Left kidney (tissue), 1 donor: ENCODE measurements at regions not wholly inside any gene's neighbourhood (a gene's known extent, or its start where the extent isn't known, plus 50 kb on each side); places are given as distances from the start of the nearest gene placed in this dataset.
"Not testable (repeated sequence)": the region's sequence is repeated elsewhere in the genome, so short reads cannot be mapped to it uniquely, and the experiment has no call there.

Experiments
- DNase-seq: peaks from one replicate; pipeline ENCODE4 v3.0.0-alpha.2; 2013

DNA sequence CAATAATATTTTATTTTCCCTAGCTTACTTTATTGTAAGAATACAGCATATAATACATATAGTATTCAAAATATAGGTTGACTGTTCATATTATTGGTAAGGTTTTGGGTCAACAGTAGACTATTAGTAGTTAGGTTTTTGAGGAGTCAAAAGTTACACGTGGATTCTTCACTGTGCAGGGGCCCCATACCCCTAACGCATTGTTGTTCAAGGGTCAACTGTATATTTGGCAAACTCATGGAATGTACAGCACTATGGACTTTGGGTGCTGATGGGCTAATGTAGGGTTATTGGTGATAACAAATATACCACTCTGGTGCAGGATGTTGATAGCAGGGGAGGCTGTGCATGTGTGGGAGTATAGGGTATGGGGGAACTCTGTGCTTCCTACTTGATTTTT lies 397.2 kb downstream of the BCKDHB start:
- DNase-seq: no peak

DNA sequence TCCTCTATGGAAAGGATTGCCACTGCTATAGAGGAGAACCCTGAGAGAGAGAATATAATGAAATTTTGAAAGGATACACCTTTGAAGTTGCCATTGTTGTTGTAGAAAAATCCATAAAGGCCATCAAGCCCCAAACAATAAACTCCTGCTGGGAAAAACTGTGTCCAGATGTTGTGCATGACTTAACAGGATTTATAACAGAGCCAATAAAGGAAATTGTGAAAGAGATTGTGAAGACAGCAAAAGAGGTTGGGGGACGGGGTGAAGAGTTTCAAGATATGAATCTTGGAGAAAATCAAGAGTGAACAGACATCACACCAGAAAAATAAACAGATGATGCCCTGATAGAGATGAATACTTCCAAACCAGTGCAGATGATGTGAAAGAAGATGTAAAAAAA lies 396.4 kb downstream of the BCKDHB start:
- no peak for DNase-seq

DNA sequence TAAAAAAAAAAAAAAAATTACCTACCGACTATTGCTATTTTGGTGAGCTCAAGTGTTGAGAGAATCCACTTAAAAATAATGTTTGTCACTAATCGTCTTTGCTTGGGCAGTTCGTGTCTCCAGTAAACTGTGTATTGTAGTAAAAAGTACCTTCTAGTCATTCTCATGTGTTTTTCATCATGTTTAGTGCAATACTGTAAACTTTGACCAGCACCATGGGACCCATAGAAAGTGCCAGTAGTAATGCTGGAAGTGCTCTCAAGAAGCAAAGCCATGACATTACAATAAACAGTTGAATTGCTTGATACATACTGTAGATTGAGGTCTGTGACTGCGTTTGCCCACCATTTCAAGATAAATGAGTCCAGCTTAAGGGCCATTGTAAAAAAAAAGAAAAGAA lies 395.2 kb downstream of the BCKDHB start:
- DNase-seq: no peak

DNA sequence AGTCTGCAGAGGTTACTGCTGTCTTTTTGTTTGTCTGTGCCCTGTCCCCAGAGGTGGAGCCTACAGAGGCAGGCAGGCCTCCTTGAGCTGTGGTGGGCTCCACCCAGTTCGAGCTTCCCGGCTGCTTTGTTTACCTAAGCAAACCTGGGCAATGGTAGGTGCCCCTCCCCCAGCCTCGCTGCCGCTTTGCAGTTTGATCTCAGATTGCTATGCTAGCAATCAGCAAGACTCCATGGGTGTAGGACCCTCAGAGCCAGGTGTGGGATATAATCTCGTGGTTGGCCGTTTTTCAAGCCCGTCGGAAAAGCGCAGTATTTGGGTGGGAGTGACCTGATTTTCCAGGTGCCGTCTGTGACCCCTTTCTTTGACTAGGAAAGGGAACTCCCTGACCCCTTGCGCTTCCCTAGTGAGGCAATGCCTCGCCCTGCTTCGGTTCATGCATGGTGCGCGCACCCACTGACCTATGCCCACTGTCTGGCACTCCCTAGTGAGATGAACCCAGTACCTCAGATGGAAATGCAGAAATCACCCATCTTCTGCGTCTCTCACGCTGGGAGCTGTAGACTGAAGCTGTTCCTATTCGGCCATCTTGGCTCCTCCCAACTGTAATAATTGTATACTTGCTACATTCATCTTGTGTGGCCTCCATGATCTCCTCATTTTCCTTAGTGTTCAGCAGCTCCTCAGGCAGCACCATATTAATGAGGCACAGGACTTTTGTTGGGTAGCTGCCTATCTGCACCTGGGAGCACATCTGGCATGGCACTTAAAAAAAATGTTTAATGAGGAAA lies 391.4 kb downstream of the BCKDHB start:
- not testable (repeated sequence) for DNase-seq

DNA sequence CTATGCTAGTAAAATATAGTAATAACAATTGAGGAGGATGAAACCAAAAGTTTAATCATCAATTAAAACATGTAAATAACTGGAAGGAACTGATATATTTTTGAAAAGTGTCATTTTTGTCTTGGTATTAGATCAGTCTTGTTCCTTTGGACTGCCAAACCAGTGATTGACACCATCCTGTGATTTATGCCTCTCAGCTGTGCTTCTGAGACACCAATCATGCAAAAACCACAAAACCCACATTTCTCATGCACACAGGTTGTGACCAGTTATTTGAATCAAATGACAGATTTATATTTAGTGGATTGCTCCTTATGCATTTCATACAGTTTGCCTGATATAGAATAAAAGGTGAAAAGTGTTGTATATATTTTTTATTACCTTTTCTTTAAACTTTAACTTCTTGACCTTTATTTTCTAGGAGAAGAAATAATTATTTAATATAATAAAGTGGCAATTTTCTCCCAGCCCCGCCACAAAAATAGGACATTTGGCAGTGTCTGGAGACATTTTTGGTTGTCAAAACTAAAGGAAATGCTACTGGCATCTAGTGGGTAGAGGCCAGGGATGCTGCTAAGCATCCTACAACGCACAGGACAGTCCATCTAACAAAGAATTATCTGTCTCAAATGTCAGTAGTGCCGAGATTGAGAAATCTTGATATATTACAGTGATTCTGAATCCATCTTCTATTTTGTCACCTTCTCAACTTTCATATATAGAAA lies 383.6 kb downstream of the BCKDHB start:
- DNase-seq: no peak

DNA sequence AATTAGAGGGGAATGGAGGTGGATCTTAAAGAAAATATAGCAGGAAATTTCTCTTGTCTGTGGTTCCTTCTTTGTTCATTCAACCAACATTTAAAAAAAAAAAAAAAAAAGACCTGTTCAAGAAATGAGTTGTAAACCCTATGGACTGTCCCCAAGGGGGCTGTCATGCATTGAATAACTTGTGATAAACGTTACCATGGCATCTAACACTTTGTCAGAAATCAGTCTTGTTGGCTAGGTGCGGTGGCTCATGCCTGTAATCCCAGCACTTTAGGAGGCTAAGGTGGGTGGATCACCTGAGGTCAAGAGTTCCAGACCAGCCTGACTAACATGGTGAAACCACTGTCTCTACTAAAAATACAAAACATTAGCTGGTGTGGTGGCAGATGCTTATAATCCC lies 381.7 kb downstream of the BCKDHB start:
- DNase-seq: no peak

DNA sequence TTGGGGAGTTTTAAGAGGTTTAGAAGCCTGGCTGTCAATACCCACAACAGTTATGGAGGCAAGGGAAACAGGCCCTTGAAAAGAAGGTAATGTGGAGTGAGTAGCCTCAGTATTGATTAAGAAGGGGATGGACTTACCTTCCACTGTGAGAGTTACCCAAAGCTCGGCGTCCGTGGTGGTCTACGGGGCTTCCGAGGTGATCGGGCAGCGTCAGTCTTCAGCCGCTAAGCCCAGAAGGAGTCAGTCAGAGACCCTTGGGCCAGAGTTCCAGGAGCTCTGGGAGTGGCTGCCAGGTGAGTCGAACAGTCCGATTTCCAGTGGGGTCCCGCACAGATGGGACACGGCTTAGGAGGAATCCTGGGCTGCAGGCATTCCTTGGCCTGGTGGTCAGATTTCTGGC lies 379.0 kb downstream of the BCKDHB start:
- DNase-seq: not testable (repeated sequence)

DNA sequence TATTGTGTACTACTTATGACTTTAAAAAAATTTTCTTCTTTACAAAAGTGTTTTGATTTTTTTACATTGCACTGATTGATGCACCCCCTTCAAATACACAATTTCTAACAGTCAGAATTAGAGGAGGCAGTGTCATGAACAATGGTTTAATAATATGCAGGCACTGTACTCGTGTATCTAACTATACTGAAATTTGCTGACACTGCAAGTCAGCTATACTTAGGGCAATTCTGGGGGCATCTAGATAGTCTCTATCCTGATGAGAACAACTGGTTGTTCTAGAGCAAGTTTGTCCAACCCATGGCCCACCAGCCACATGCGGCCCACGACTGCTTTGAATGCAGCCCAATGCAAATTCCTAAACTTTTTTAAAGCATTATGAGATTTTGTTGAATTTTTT lies 375.6 kb downstream of the BCKDHB start:
- DNase-seq: no peak

DNA sequence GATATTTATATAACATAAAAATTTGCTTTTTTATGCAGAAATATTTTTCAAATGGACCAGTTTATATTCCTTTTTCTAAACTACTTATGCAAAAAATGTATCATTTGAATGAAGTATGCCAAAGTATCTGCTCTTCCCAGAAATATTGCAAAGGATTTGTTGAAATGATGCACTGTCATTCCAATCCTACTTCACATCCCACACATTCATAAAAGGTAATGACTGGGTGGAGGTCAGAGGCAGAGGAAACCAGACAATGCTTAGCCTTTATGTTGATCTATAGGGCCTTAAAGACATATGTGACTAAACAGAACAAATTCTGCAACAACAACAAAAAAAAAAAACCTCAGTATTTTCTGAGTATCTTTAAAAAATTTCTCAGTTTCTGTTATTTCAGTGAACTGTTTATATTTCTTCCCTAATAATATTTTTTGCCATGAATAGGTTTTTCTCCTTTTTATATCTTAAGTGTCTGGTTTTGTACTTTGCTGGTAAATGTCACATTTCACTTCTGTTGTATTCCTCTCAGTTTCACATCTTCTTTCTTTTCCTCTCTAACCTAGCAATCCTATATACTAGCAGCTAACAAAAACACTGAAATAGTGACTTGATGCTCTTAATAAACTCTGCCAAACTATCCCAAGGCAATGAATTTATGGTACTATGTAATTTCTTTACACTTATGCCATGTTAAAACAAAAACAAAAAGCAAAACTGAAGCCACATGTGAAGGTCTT lies 374.1 kb downstream of the BCKDHB start:
- DNase-seq: no peak

DNA sequence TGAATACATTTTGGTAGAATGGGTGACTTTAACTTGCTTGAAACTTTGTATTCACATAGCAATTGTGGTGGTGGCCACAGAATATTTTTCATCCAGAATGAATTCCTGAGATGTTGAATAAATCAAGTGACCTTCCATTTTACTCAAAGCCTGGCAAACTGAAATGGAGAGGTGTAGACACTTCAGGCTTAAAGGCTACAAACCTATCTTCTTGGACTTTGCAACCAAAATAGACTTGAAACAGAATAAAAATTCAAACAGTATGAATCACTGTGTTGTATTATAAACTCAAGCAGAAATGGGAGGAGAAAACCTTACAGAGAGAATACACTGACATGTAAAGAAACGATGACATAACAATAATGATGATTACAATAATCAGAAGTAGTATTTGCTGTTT lies 371.6 kb downstream of the BCKDHB start:
- DNase-seq: no peak

DNA sequence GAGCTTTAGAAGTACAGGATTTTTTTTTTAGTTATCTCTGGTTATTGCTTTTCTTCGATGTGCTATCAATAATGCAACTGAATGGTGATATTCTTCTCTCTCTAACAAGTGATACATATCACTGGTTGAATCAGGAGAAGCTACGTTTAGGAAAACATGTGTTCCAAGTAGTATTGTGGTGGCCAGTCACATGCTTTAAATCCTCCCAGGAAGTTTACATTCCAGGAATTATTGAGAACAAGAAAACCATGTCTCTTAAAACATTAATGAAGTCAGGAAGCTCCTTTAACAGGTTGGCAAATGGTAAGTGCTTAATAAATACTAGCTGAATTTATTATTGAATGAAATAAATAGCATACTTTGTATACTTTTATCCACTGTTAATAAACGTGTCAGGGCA lies 371.1 kb downstream of the BCKDHB start:
- DNase-seq: no peak

DNA sequence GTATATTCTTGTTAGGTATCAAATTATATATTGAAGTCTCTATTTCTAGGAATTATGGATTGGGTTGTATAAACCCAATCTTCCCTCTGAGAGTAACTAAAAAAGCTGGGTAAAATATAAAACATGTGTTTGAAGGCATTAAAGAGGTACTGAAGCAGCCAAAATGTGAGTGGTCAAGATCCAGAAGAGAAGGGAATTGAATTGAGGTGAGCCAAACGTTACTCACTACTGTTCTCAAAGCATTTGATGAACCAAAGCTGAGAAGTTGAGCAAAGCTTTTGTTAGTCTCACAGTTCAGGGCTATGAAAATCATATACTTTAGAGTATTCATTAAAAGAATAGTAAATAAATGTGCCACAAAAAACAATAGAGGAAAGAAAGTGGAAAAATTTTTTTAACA lies 365.8 kb downstream of the BCKDHB start:
- DNase-seq: no peak

DNA sequence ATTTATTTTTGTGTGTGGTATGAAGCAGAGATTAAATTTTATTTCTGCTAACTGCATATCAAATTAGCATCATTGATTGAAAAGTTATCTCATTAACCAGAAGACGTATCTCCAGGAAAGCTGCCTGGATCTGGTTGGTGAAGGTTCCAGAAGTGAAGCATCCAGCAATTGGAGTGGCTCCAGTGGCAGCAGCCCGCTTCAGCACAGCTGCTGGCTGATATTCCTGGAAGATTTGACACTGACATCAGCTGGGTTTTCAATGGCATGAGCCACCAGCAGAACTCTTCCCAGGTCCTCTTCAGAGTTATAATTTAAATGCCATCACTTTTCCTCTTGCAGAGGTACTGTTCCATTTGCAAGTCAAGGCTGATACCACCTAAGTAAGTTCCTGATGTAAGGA lies 363.5 kb downstream of the BCKDHB start:
- no peak for DNase-seq

DNA sequence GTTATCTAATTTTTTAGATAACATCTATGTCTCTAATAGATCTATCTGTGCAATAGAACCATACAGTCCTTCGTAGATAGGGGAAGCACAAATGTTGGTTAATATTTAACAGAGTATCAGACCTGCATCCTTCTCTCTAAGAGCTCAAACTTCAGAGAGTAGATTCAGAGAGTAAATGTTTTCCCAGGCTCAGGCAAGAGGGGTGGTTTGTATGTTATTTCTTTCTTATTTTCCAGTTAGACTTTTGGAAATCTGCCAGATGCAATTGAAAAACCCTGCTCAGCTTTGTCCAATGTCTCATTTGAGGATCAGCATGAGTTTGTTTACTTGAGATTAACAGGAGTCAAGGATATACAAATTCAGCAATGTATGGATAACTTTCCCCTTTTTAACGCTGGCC lies 361.9 kb downstream of the BCKDHB start:
- DNase-seq: no peak

DNA sequence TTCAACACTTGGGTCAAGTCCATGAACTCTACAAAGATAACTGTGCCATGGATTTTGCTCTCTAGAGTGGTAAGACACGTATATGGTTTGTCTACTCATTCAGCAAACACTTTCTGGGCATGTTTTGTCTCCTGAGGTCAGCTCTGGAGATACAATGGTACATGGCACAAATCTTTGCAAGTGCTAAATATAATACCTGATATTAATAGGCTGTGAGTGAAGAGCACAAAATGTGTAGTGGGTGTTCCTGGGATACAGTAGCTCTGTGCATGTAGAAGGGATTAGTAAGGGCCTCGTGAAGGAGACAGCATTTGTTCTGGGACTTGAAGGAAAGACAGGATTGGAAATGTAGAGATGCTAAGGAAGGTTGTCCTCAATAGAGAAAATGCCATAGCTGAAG lies 360.9 kb downstream of the BCKDHB start:
- DNase-seq: no peak

DNA sequence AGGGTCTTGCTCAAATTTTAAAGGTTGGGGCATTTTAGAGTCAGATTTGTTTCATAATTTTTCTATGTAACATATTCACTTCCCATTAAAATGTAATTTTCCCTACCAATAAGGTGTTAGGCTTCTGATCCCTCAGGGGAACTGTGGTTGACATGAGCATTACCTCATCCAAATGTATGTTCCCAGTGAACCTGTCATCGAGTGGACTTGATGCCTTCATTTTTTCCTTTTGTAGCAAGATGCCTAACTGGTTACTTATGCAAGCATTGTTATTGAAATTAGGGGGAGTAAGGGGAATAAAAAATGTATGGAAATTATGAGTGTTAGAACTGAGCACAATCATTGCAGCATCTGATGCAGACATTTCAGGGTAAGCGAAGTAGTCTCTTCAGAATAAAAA lies 360.5 kb downstream of the BCKDHB start:
- DNase-seq: no peak

DNA sequence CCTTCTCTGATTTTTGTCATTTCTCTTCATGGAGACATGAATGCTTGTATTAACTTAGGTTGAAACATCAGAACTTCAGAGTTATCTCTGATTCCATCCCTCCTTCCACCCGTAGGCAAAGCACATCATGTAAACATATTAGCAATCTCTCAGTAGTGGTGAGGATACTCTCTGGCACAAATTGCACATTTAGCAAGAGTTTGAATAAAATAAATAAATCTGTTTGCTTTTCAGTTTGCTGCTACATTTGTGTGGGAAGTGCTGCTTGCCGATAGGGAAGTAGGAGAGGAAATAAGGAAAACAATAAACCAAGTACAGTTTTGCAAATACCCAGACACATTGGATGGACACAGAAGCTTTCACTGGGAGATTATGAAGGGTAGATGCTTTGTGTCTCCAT lies 359.0 kb downstream of the BCKDHB start:
- DNase-seq: no peak

DNA sequence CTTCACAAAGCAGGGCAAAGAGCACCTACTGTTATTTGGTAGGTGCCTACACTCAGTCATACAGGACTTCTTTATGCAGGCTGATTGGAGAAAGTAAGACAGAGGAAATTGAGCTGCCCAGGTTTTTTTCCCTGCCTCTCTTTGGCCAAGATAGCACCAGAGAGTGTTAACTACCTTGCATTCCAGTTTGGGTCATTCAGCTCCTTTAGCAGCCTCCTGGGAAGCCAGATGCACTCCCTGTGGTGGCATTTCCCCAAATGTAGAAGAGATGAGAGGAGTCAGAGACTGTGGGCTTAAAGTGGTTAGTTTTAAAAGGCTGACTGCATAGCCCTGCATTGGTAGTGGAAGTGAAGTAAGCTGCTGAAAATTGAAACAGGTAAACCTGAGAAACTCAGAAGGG lies 358.4 kb downstream of the BCKDHB start:
- DNase-seq: no peak

DNA sequence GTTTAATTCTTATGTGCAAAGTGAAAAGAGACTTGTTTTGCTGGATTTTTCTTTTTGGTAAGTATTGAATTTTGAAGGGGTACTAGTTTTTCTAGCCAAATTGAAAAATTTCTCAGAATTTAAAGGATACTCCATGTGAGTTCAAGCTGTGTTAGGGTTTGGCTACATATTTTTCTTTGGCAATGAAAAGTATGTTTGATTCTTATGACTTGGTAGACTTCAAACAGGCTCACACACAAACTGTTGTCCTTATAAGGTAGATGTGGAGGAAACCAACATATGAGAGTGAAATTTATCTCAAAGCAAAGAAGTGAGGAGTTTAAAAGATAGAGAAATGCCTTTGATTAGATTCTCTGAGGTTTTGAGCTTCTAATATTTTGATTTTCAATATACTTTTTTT lies 356.7 kb downstream of the BCKDHB start:
- no peak for DNase-seq

DNA sequence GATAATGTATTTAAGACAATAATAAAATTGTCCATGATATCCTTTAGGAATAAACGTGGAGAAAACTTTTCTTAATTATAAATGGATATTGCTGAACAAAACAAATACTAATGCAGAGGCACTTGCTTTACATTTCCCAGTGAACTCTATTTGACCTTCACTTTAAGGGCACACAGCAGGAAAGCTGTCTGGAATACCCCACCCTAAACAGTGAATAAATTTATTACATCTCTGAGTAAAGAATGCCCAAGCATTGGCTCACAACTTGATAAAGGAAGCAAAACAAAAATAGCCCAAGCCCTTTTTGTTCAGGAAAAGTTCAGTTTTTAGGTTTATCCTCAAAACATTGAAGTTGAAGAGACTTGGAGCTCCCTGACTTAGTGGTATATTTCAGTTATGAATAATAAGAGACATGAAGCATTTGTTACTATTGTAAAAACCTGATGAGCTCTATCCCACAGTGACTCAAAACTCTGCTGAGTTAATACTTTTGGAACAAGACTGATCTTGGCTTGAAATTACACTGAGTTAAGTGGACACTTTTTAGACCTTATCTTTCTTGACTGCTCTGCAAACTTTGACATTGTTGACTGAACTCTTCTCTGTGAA lies 353.9 kb downstream of the BCKDHB start:
- DNase-seq: no peak

DNA sequence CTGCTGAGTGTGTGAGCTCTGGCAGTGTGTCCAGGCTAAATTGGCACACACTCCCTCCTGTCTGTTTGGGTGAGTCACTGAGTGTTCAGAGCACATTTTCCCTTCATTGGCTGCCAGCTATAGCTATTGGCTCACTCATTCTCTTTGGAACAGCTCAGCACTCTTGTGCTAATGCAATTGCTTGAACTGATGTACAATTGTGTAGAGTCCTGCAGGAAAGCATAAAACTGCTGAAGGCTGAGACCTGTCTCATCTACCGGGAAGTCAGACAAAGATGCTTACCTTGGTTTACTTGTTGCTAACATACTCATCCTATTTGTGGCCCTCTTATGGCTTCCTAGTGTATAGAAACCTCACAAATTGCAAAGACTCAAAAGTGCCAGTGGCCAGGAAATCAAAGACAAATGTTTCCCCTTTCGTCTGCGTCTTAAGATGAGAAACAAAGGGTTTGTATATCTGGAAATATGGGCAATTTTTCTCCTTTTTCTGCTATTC lies 351.0 kb downstream of the BCKDHB start:
- no peak for DNase-seq

DNA sequence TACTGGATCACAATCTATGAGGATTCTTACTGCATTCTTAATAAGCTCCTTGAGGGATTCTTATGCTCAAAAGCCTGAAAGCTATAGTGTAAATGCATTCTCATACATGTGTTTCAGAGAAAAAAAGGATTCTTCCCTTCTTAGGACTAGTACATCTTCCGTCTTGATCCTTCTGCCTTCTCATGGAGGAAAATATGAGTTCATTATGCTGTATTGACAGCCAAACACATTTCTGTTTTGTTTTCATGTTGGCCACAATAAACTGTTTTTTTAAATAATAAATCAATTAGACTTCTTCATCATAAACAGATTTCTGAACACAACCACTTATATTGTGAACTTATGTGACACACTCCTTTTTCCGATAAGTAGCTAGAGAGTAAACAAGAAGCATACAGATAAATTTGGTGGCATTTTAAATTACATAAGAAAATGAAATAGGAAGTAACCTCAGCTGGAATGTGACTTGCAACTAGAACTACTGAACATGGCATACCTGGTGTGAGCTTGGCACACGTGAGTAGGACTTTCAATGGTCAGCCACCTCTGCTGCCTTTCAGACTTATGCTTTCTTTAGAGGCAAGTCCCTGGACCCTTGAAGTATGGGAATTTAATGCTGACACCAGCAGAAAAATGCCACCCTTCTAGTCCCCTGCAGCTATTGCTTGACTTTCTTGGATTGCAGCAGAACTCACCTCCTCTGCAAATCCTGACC lies 350.4 kb downstream of the BCKDHB start:
- DNase-seq: no peak
